ENCODE measurements at regions not wholly inside any gene's neighbourhood (a gene's known extent, or its start where the extent isn't known, plus 50 kb on each side); places are given as distances from the start of the nearest gene placed in this dataset.
"Not testable (repeated sequence)": the region's sequence is repeated elsewhere in the genome, so short reads cannot be mapped to it uniquely, and the experiment has no call there.

DNA sequence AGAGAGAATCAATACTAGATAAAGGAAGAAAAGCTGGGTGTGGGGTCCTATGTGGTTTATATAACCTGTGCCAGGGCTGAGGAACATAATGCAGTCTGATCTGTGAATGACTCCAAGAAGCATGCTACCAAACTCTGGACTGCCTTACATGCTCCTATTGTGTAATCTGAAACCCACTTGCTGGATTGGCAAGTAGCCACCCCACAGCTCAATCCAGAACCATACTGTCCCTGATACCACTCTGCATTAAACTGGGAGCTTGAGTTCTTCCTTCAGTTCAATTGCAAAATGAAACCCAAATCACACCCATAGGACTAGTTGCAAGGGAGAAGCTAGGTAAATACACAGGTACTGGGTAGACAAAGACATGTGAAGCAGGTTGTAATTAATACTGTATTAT is 115.4 kb upstream of the NEGR1 start:
- intact Hi-C loops (cut with DNase I; ENCODE audit: low total_unique reads) = no loop called here
- TF ChIP-seq POLR2A (IDR thresholded peaks at IDR 0.05) = no peak
- TF ChIP-seq, protein P1, sequence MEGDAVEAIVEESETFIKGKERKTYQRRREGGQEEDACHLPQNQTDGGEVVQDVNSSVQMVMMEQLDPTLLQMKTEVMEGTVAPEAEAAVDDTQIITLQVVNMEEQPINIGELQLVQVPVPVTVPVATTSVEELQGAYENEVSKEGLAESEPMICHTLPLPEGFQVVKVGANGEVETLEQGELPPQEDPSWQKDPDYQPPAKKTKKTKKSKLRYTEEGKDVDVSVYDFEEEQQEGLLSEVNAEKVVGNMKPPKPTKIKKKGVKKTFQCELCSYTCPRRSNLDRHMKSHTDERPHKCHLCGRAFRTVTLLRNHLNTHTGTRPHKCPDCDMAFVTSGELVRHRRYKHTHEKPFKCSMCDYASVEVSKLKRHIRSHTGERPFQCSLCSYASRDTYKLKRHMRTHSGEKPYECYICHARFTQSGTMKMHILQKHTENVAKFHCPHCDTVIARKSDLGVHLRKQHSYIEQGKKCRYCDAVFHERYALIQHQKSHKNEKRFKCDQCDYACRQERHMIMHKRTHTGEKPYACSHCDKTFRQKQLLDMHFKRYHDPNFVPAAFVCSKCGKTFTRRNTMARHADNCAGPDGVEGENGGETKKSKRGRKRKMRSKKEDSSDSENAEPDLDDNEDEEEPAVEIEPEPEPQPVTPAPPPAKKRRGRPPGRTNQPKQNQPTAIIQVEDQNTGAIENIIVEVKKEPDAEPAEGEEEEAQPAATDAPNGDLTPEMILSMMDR (IDR thresholded peaks at IDR 0.05) = no peak
- no peaks in the 10 kb centered on the region for H3K4me1 ChIP-seq
- H3K36me3 ChIP-seq = no peaks in the 10 kb centered on the region
- no peak for DNase-seq
- H3K27ac ChIP-seq = no peak overlapping the region
- H3K27me3 ChIP-seq = no peaks in the 10 kb centered on the region
- no peak overlapping the region for H3K4me3 ChIP-seq
- no peaks in the 10 kb centered on the region for H3K9me3 ChIP-seq

DNA sequence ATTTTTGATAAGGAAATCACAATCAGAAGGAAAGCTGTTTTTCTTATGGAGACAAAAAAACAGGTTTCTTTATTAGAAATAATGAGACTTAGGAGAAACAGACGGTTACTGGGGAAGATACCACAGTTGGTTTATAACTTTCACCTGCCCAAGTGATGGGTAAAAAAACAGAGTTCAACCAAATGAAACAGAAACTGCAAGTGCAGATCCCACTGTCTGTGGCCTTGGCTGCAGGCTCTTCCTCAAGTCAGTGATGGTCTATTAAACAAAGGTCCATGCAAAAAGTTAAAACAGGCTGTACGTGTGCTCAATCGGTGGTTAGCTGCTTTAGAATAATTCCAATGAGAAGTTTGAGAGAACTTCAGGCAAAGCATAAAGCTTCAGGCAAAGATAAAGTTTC is 112.1 kb upstream of the NEGR1 start:
- no peaks in the 10 kb centered on the region for H3K27me3 ChIP-seq
- no peak for DNase-seq
- TF ChIP-seq POLR2A (IDR thresholded peaks at IDR 0.05) = no peak
- TF ChIP-seq, protein P1 (IDR thresholded peaks at IDR 0.05) = no peak
- no peak overlapping the region for H3K4me3 ChIP-seq
- H3K27ac ChIP-seq = no peak overlapping the region
- intact Hi-C loops (cut with DNase I; ENCODE audit: low total_unique reads) = no loop called here
- H3K9me3 ChIP-seq = no peaks in the 10 kb centered on the region
- no peaks in the 10 kb centered on the region for H3K4me1 ChIP-seq
- H3K36me3 ChIP-seq = no peaks in the 10 kb centered on the region

DNA sequence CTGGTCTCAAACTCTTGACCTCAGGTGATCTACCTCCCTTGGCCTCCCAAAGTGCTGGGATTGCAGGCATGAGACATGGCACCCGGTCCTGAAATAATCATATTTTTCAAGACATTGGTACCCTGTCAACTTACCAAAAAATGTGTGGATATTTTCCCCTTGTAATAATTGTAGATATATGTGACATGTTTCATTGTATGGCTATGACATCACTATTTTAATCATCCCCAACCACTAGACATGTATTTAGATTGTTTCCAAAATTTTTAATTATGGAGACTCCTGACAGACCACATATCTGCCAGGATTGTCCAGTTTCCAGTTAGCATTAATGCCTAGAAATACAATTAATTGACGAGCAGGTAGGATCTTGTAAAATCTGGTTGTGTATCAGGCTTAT is 96.7 kb upstream of the NEGR1 start:
- no peaks in the 10 kb centered on the region for H3K27me3 ChIP-seq

DNA sequence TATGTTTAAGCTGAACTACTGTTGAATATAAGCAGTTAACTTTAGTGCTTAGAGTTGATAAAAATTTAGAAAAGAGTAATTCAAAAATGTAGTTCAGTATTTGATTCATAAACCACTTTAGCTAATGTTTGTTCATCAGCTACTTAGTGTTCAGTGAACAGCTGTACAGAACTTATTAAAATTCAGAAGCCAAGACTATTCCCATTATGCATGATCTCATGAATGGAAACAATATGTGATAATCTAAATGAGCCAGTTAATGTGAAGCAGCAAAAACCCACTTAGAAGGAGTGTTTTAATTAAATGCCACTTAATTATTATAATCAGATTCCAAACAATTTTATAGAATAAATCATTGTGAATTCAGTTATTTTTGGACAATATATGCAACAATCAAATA is 92.9 kb upstream of the NEGR1 start:
- Histone ChIP-seq H3K27me3 (no peaks in the 10 kb centered on the region), H3K36me3 (no peaks in the 10 kb centered on the region), H3K4me3 (no peak overlapping the region), H3K4me1 (no peaks in the 10 kb centered on the region), H3K27ac (no peak overlapping the region), H3K9me3 (no peaks in the 10 kb centered on the region)
- intact Hi-C loops (cut with DNase I; ENCODE audit: low total_unique reads) = no loop called here
- DNase-seq = no peak
- TF ChIP-seq, protein P1 (IDR thresholded peaks at IDR 0.05) = no peak
- no peak for TF ChIP-seq POLR2A (IDR thresholded peaks at IDR 0.05)

More for the DNA sequence above, 96.7 kb upstream of the NEGR1 start:
- DNase-seq = no peak
- TF ChIP-seq POLR2A (IDR thresholded peaks at IDR 0.05) = no peak
- TF ChIP-seq, protein P1 (IDR thresholded peaks at IDR 0.05) = no peak
- intact Hi-C loops (cut with DNase I; ENCODE audit: low total_unique reads) = no loop called here
- H3K36me3 ChIP-seq = no peaks in the 10 kb centered on the region
- H3K4me3 ChIP-seq = no peak overlapping the region
- H3K27ac ChIP-seq = no peak overlapping the region
- H3K4me1 ChIP-seq = no peaks in the 10 kb centered on the region
- H3K9me3 ChIP-seq = no peaks in the 10 kb centered on the region

DNA sequence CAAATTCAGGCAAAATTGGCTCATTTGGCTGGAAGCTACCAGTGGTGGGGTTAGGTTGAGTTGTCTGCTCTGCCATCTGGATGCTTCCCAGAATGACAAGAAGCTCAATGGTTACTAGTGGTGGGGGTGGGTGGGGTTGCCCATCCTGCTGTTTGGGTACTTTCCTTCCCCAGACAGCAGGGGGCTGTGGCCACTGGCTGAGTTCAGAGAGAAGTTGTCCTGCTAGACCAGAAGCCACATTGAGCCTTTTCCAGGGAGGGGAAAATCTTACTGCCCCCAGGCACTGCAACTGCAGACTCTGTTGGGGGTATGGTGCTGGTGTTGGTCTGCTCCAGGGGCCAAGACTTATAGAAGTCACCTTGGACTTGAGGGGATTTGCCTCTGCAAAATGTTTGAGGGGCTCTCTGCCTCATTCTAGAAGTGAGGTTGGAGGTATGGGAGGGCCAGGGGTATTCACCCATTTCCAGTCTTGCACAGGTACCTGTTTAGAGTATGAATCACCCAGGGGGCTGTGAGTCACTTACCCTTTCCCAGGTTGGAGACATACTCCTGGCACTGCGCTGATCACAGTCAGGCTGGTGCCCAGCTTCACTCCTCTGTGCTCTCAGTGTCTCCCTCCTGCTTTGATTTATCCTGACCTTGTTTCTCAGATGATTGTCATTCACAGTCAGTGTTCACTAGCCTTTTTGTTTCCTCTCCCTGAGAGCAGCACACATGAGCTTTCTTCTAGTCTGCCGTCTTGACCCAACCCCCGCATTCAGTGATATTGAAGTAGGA is 89.1 kb upstream of the NEGR1 start:
- intact Hi-C loops (cut with DNase I; ENCODE audit: low total_unique reads) = no loop called here
- Histone ChIP-seq H3K4me1 (no peaks in the 10 kb centered on the region), H3K4me3 (no peak overlapping the region), H3K27me3 (no peaks in the 10 kb centered on the region), H3K9me3 (no peaks in the 10 kb centered on the region), H3K36me3 (no peaks in the 10 kb centered on the region), H3K27ac (no peak overlapping the region)
- no peak for DNase-seq
- no peak for TF ChIP-seq POLR2A (IDR thresholded peaks at IDR 0.05)
- TF ChIP-seq, protein P1 (IDR thresholded peaks at IDR 0.05) = no peak

DNA sequence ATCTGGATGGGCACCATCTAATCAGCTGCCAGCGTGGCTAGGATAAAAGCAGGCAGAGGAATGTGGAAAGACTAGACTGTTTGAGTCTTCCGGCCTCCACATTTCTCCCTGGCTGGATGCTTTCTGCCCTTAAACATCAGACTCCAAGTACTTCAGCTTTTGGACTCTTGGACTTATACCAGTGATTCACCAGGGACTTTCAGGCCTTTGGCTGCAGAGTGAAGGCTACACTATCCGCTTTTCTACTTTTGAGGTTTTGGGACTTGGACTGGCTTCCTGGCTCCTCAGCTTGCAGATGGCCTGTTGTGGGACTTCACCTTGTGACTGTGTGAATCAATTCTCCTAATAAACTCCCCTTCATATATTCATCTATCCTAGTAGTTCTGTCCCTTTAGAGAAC is 88.5 kb upstream of the NEGR1 start:
- H3K27me3 ChIP-seq; H3K36me3 ChIP-seq; DNase-seq; H3K27ac ChIP-seq; intact Hi-C loops (cut with DNase I; ENCODE audit: low total_unique reads); H3K4me1 ChIP-seq; H3K9me3 ChIP-seq; H3K4me3 ChIP-seq: not testable (repeated sequence)

All from uterus (tissue), 3 donors.